ENCODE measurements at regions not wholly inside any gene's neighbourhood (a gene's known extent, or its start where the extent isn't known, plus 50 kb on each side); places are given as distances from the start of the nearest gene placed in this dataset.

GRCh38 chr6:33905071-33905609 is 101.3 kb upstream of the MLN start:
- TF ChIP-seq CTCF (IDR thresholded peaks at IDR 0.05) (no peak), POLR2A (IDR thresholded peaks at IDR 0.05) (no peak)
